ENCODE measurements at regions not wholly inside any gene's neighbourhood (a gene's known extent, or its start where the extent isn't known, plus 50 kb on each side); places are given as distances from the start of the nearest gene placed in this dataset.

GRCh38 chr4:54493862-54494261 is 163.9 kb upstream of the KIT start:
- TF ChIP-seq POLR2A (IDR thresholded peaks at IDR 0.05; ENCODE audit: low read length) (no peak), GATA1 (IDR thresholded peaks at IDR 0.05; ENCODE audit: low read depth, low read length) (no peak)
